ENCODE measurements at regions not wholly inside any gene's neighbourhood (a gene's known extent, or its start where the extent isn't known, plus 50 kb on each side); places are given as distances from the start of the nearest gene placed in this dataset.

GRCh38 chr3:59189939-59190338, 140.1 kb upstream of the CFAP20DC start:
- no peak for TF ChIP-seq CTCF (IDR thresholded peaks at IDR 0.05; ENCODE audit: insufficient read depth, low read depth, low read length)
- no peak for TF ChIP-seq EZH2 (IDR thresholded peaks at IDR 0.05; ENCODE audit: insufficient read depth, low read length)
